ENCODE measurements at regions not wholly inside any gene's neighbourhood (a gene's known extent, or its start where the extent isn't known, plus 50 kb on each side); places are given as distances from the start of the nearest gene placed in this dataset.

- TF ChIP-seq CTCF (conservative IDR thresholded peaks at IDR 0.05; ENCODE audit: low read depth, low read length): peak; percentile 52
- TF ChIP-seq EZH2 (IDR thresholded peaks at IDR 0.05; ENCODE audit: borderline replicate concordance, low read depth, low read length, poor library complexity, severe bottlenecking): no peak
These were observed 324.1 kb upstream of the FAM47C start for GRCh38 chrX:36684053-36684452.

Measured in A673 (cell line).